Astrocyte (in vitro differentiated cells and primary cell): ENCODE measurements at regions not wholly inside any gene's neighbourhood (a gene's known extent, or its start where the extent isn't known, plus 50 kb on each side); places are given as distances from the start of the nearest gene placed in this dataset.

ENCODE experiments used
- EZH2 ChIP-seq: IDR thresholded peaks from 2 replicates; pipeline ENCODE4 v1.6.1; 2012; ENCODE audit warnings: mild to moderate bottlenecking, low read length, inconsistent platforms; ENCODE audit not compliant: insufficient read depth
- TF ChIP-seq, protein P1 (sequence below): IDR thresholded peaks from 2 replicates; pipeline ENCODE4 v1.5.1; 2011; ENCODE audit warnings: low read depth, mild to moderate bottlenecking, inconsistent platforms, low read length, moderate library complexity; ENCODE audit not compliant: insufficient read depth

- TF ChIP-seq, protein P1, sequence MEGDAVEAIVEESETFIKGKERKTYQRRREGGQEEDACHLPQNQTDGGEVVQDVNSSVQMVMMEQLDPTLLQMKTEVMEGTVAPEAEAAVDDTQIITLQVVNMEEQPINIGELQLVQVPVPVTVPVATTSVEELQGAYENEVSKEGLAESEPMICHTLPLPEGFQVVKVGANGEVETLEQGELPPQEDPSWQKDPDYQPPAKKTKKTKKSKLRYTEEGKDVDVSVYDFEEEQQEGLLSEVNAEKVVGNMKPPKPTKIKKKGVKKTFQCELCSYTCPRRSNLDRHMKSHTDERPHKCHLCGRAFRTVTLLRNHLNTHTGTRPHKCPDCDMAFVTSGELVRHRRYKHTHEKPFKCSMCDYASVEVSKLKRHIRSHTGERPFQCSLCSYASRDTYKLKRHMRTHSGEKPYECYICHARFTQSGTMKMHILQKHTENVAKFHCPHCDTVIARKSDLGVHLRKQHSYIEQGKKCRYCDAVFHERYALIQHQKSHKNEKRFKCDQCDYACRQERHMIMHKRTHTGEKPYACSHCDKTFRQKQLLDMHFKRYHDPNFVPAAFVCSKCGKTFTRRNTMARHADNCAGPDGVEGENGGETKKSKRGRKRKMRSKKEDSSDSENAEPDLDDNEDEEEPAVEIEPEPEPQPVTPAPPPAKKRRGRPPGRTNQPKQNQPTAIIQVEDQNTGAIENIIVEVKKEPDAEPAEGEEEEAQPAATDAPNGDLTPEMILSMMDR = no peak
- no peak for TF ChIP-seq EZH2
These were observed 113.5 kb upstream of the IGLL5 start for GRCh38 chr22:22773979-22774604.
